ENCODE measurements at regions not wholly inside any gene's neighbourhood (a gene's known extent, or its start where the extent isn't known, plus 50 kb on each side); places are given as distances from the start of the nearest gene placed in this dataset.

DNA sequence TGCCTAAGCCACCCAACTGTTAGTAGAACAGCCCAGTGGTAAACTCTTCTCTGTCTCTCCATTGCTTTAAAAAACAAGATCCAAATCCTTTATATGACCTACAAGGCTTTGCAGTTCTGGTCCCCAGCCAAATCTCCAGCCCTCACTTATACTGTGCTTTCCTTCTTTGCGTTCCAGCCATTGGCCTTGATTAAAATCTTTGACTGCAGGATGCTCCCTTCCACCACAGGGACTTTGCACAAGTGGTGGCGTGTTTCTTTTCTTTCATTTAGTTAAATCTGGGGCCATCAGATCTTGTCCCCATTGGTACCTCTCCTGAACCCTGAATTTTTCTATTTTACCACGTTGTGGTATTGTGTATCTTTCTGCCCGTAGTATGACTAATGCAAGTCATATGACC is 183.7 kb downstream of the VRK1 start:
- DNase-seq: no peak

DNA sequence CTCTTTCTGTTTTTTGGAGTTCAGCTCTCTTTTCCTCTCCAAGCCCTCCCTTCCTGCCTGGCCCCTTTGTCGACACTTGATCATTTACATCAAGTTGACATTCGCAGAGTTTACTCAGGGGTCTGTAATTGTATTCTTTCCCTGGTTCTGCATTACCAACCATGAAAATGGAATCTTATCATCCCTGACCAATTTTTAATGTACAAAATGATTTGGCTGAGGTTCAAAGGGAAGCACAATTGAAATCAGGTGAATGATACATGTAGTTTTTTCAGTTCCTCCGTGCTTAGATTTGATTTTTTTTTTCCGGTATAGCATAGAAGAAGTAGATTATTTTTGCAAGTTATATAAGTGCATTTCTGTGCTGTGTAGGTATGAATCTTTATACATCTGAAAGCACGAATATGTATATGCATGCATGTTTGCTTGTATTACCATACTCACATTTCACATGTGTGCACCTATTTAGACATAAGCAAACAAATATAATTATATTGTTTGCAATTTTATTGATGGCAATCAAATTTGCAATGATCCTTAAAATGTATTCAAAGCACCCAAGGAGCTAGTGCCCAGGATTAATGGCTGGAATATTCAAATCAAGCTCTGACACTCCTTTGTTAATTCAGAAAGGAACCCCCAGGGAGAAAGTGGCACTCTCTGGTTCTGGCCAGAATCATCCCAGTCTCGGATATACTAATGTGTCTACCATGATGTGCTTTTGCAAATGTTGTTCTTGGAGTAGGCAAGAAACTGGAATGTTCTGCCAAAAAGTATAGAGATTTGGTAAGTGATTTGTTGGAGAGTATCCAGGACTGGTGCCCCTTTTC is 189.3 kb downstream of the VRK1 start:
- DNase-seq: no peak

DNA sequence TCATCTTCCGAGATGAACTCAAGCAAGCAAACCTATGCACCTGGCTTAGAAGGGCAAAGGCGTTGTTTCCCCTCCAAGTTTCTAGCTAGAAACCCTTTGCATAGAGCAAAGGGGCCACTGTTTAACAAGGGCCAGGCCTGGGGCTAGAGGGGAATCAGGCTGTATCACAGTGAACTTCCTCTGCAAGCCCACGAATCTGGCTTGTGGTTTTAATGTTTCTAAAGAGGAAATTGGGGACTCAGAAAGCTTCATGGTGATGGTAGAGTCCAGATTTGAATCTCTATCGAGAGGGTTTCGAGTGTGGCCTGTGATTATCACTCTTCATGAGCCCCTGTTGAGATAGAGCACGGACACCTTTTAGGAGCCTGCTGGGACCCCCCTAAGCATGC is 189.9 kb downstream of the VRK1 start:
- DNase-seq: no peak

DNA sequence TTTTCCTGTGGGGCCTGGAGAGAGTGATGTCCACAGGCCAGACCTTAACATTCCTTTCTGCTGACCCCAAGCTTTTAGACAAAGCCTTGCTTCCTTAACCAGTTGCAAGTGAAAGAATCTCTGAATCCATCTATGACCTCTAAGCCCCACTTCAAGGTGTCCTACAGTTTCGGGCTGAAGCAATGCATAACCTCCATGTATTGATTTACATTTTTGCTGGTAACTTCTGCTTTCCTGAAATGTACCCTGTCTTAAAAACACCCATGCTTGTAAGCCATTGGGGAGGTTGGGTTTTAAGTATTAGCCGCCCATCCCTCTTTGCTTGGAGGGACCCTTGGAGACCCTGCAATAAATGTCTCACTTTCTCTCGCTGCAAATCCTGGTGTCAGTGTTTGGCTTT is 190.6 kb downstream of the VRK1 start:
- no peak for DNase-seq

DNA sequence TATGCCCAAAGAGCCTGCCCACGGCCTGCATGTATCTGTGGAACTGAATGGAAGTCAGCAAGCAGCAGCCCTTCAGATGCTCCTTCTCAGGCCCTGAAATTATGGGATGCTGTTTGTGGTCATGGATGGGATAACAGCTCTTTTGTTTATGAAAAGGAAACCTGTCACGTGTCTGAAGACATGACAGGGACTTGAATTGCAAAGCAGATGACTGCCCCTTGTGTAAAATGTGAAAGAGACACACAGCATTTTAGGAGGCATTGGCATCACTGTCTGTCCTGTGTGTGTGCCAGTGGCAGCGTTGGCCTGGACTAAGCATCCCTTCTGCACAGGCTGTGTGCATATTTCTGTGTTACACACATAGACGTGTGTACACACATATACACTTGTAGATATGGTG is 192.1 kb downstream of the VRK1 start:
- DNase-seq: no peak

DNA sequence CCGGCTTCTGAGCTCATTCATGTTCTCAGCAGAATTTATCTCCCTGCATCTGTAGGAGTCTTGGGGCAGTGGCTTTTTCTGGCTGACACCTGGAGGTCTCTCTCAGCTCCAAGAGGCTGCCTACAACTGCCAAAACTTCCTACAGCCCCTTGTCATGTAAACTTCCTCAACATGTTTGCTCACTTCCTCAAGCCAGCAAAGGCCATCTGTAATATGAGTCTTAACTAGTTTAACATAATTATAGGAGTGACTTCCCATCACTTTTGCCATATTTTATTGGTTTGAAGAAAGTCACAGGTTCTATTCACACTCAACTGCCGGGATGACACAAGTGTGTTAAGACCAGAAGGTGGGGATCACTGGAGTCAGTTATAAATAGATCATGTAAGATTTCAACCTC is 194.0 kb downstream of the VRK1 start:
- DNase-seq: no peak

DNA sequence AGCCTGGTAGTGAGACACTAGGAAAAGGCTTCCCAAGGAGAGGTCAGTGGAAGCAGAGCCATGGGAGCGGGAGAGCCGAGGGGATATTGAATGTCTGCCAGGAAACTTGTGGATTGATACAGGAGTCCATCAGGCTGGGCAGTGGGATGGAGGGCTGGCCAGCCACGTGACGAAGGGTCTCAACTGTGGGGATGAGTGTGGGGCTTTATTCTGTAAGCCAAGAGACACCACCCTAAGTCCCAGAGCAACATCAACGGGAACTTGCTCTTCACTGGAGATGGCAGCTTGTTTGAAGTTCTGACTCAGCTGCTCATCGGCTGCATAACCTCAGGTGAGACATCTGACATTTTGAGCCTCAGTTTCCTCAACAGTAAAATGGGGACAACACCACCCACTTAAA is 197.8 kb downstream of the VRK1 start:
- no peak for DNase-seq

DNA sequence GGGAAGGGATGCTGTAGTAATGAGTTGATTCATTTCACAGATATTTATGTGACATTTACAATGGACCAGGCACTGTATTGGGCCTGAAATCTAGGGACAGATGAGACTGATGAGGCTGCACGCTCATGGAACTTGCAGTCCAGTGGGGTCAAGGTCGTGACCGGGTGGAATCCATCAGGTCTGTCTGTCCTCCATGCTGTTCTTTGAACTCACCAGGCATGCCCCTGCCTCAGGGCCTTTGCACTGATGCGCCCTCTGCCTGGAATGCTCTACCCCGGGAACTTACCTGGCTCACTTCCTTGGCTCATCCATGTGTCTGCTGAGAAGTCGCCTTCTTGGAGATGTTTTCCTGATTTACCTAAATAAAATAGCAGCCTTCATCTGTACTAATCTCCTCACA is 200.1 kb downstream of the VRK1 start:
- DNase-seq: no peak

DNA sequence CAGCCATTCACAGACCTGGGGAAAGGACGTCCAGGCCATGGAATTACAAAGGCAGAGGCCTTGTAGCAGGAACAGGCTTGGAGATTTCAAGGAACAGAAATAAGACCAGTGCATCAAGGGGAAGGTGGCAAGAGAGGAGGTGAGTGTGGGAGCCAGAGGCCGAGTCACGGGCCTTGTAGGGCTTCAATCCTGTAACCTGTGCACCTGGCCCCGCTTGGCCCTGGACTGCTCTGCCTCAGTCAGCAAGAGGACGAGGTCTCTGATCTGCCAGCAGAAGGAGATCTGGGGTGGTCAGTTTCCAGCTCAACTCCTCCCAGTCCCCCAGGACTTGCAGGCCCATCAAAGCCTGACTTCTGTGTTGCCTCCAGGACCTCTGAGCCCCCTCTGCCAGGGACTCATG is 200.8 kb downstream of the VRK1 start:
- DNase-seq: no peak

DNA sequence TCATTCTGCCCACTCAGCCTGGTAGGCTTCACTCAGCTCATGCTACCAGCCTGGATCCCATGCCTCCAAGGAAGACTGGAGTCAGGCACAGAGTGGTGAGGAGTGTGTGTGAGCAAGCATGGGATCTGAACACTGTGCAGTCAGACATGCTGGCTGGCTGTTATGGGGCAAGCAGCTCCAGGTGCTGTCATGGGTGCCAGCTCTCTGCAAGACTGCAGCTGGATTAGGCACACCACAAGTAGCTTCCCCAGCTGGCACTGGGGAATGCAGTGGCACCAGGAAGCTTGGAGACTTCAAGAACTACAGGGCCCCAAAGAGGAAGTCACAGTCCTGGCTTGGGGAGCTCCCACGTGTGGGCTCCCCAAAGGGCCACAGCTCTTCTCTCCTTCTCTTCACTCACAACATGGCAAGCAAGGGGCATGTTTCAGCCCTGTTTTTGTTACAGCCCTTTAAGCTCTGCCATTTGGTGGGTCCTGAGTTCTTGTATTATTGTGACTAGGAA is 202.5 kb downstream of the VRK1 start:
- no peak for DNase-seq

DNA sequence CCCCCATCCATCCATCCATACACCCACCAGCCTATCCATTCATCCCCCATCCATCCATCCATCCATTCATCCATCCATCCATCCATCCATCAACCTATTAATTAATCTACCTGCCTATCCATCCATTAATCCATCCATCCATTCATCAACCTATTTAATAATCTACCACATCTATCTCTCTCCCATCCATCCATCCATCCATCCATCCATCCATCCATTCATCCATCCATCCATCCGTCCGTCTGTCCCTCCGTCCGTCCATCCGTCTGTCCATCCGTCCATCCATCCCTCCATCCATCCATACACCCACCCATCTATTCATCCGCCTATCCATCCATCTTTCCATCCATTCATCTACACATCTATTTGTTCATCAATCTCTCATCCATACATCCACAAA is 205.3 kb downstream of the VRK1 start:
- no peak for DNase-seq

DNA sequence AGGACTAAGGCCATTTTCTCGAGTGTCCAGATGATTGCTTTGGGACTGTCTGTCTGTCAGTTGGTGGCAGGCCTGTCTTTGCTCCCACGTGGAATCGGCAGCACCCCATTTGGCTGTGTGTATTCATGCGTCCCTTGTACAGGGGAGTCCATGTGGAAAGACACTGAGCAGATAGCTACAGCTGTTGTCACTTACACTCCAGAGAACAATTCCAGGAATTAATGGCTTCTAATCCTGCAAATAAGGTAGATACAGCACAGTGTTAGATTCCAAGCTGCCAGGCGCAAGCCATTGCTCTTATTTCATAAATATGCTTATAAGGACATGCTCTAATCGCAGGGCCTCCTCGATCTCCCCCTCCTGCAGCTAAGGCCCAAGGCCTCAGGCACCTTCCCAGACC is 208.8 kb downstream of the VRK1 start:
- no peak for DNase-seq

DNA sequence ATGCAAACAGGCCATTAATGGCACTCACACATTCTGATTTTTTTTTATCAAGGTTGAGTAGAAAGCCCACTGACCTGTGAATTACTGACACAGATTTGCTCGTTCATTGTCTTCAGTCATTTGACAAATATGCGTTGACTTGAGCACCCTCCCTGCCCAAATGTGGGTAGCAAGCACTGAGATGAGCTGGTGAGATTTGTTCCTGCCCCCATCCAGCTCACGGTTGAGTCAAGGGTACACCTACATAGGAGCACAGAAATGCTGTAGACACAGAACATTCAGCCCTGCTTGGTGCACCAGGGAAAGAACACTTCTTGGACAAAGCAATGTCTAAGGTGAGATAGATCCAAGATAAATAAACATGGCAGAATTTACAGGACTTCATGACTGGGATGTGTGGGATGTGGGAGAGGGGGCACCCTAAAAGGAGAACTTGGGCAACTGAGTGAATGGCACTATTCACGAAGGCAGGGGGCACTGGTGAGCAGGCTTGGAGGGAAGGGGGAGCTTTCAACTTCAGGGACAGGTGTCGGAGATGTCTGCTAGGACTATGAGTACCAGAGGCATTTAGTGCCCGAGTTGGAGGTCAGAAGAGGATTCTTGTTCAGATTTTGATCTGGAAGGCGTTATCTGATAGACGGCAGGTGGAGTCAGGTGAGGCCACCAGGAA is 213.4 kb downstream of the VRK1 start:
- DNase-seq: no peak

DNA sequence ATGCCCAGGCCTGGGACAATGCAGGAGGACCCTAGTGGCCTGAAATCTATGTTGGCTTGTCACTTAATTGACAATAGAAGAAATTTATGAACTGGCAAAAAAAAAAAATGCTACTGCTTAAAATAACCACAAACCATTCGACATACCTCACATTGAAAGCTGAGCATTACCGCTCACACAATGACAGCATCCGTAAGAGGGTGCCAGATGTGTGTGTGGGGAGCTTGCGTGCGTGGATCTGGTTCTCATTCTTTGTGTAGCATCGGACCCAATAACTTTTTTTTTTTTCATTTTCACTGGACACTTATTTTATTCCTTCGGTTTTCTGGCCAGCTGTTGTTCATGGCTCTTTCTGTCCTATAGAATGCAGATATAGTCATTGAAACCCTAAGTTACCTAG is 216.7 kb downstream of the VRK1 start:
- DNase-seq: no peak

DNA sequence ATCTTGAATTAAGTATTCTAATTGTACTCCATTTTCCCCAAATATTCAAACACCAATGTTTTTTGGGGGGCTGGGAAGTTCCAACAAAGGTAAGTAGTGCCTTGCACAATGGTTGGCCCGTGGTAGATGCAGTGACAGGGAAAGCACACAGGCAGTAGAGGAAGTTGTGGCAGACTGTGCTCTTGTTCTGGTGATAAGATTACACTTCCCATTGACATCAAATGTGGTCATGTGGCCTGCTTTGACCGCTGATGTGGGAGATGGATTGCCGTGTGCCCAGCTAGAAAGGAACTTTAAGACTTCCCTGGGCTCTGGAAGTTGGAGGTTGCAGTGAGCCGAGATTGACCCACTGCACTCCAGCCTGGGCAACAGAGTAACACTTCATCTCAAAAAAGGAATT is 223.8 kb downstream of the VRK1 start:
- DNase-seq: no peak

DNA sequence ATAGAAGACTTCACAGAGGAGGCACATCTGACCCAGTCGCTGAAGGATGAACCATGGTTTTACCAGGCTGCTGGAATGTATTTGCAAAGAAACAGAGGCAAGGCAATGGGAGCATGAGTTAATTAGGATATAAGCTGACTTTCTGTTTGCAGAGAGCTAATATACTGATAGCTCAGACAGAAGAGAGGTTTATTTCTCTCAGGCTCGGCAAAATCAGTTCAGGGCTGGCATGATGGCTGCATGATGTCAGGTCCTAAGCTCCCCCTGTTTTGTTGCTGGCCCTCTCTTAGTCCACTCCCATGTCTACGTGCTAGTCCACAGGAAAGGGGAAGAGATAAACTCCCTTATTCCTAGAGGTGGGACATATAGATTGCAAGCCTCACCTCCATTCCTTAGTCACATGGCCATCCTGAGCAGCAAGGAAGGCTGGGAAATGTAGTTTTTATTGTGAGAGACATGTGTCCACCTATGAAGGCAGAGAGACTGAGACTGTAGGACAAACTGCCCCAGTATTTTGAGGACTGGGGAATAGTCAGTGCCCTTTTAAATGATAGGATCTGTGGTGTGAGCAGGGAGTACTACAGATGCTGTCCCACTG is 224.5 kb downstream of the VRK1 start:
- no peak for DNase-seq

DNA sequence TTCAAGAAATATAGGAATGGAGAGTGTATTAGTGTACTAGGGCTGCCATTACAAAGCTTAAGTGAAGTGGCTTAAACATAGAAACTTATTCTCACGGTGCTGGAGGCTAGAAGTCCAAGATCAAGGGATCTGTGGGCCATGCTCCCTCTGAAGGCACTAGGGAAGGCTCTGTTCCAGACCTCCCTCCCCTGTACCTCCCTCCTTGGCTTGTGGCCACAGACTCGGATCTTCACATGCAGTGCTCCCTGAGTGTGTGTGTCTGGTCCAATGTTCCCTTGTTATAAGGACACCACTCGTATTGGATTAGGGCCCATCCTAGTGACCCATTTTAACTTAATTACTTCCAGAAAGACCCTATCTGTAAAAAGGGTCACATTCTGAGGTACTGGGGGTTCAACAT is 225.6 kb downstream of the VRK1 start:
- DNase-seq: no peak

DNA sequence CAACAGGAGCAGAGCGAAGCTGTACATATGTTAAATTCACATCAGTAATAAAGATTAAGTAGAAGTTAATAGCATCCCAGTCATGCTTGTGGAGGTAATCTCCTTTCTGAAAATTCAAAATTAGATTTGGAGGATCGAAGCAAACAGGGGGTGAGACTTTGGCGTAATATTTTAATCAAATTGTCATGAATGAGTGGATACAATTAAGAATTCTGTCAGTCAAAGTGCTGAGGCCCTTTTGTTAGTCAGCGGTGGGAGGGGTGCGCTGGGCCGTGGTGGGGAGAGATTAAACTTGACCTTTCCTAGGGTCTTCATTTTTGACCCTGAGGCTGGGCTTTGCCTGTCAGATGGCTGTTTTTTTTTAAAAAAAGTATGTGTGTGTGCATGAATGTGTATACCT is 226.7 kb downstream of the VRK1 start:
- DNase-seq: no peak

DNA sequence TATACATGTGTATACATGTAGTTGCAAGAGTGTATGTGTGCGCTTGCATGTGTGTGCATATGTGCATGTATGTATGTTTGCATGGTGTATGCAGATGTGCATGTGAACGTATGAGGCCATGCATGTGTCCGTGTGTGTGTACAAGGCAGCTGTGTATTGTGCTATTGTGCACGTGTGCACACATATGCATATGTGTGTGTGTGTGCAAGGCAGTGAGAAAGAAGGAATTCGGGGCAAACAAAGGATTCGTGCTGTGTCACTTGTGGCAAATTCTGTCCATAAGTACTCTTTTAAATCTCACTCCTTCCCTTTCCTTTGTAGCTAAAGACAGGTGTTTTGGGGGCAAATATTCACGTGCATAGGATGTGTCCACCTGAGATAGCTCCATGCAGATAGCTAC is 227.1 kb downstream of the VRK1 start:
- DNase-seq: no peak

DNA sequence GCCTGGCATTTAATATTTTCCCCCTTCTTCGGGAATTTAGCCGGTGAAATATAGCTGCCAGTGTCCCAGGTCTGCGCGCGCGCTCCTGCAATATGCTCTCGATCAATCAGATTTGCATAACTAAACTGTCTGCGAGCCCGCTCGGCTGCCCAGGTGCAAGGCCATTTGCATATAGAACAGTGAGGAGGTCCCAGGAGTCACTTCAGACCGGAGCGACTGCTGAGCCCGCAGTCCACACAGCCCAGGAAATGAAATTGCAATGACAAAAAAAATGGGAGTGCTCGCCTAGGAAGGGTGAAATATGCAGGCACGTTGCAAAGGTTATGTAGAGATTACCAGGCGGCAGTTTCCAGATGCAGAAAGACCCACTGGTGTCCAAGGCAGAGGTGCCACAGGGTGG is 228.5 kb downstream of the VRK1 start:
- DNase-seq: no peak

DNA sequence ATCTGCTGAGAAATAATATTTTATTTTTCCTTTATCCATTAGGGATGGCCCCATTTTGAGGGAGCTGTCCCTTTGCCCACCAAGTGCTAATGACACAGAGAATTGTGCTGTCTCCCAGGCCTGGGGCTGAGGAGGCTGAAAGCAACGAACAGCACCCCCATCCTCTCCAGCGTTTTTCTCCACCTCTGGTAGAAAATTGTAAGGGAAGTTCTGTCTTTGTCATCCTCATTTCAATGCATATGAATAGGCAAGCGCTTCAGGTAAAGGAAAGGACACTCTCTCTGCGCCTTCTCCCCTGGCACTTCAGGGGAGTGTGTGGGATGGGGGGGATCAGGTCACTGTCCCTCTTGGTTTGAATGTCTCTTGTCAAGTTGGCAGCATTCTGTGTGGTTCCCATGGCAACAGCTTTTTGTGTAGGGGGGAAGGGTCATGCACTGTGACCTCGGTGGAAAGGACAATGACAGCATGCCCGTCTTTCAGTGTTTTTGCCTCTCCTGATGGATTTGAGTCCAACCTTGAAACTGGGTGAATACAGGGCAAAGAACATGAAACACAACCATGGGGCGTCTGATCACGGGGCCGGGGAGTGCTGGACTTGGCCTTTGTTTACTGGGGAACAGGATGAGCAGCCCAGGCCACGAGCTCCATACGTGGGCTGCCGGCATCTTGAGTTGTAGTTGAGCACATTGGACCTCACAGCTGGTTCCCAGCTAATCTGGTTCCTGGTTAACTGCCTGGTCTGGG is 230.2 kb downstream of the VRK1 start:
- no peak for DNase-seq

DNA sequence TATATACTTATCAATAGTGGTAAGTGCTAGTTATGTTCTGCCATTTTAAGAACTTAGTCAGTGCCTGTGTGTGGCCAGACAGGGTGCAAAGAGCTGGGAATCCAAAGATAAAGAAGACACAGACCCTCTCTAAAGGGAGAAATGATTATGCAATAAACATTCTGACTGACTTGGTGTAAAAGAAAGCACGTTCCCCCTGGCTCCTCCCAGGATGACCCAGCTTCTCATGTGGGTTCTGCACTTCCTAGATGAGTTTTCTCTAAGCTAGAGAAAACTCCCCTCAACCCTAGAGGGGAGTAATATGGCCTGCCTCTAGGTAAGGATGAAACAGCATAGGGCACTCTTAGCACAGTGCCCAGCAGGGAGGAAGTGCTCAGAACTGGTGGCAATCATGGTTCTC is 231.2 kb downstream of the VRK1 start:
- DNase-seq: no peak

DNA sequence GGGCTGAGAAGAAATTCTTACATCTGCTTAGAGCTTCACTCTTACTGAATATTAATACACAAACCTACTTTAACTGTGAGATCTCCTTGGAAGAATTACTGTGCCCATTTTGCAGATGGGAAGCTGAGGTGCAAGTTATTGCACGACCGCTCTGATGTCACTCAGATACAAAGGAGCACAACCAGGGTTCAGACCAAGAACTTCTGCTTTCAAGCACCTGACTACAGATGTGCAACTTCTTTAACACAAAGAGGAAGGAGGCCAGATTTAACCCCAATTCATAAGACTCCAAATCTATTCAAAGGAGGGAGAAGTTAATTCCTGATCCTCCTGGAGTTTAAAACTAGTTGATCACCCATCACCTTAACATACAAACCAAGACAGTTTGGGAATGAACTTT is 232.6 kb downstream of the VRK1 start:
- DNase-seq: no peak

DNA sequence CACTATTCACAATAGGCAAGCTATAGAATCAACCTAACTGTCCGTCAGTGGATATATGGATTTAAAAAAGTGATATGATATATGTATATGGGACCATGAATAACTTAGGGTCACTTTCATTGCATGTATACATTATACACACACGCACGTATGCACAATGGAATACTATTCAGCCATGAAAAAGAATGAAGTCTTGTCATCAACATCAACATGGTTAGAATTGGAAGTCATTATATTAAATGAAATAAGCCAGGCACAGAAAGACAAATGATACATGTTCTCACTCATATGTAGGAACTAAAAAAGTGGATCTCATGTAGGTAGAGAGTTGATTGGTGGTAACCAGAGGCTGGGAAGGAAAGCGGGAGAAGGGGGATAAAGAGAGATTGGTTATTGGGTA is 234.3 kb downstream of the VRK1 start:
- no peak for DNase-seq
